GM21723 (cell line): ENCODE measurements at regions not wholly inside any gene's neighbourhood (a gene's known extent, or its start where the extent isn't known, plus 50 kb on each side); places are given as distances from the start of the nearest gene placed in this dataset.
"Not testable (repeated sequence)": the region's sequence is repeated elsewhere in the genome, so short reads cannot be mapped to it uniquely, and the experiment has no call there.

Experiments used
- ATAC-seq: cut with Tn5 transposase; IDR thresholded peaks from one replicate; pipeline ENCODE4 v1.9.1; 2021; ENCODE audit warnings: mild to moderate bottlenecking, moderate library complexity; ENCODE audit not compliant: unreplicated experiment

DNA sequence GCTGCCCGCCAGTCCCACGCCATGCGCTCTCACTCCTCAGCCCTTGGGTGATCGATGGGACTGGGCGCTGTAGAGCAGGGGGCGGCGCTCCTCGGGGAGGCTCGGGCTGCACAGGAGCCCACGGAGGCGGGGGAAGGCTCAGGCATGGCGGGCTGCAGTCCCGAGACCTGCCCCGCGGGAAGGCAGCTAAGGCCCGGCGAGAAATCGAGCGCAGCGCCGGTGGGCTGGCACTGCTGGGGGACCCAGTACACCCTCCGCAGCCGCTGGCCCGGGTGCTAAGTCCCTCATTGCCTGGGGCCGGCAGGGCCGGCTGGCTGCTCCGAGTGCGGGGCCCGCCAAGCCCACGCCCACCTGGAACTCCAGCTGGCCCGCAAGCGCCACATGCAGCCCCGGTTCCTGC, 102.2 kb upstream of the PDE10A start:
- not testable (repeated sequence) for ATAC-seq

DNA sequence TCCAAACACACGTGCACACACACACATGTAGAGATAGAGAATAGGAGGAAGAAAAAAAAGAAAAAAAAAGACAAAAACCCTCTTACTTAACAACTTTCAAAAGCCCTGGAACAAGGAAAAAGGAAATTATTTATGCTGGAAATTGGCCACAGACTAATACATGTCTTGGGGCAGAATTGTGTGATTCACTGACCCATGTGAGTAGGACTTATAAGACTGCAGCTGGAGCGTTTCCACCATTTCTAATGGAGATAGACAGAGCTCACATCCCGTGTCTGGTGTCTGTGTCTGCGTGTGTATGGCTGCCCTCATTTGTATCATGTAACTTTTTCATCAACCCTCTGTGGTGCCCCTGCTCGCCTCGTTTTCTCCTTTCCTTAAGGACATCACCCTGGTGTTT, 99.8 kb upstream of the PDE10A start:
- ATAC-seq = no peak

- no peak for ATAC-seq
Measured at GRCh38 chr6:165762125-165762524, 99.1 kb upstream of the PDE10A start.

DNA sequence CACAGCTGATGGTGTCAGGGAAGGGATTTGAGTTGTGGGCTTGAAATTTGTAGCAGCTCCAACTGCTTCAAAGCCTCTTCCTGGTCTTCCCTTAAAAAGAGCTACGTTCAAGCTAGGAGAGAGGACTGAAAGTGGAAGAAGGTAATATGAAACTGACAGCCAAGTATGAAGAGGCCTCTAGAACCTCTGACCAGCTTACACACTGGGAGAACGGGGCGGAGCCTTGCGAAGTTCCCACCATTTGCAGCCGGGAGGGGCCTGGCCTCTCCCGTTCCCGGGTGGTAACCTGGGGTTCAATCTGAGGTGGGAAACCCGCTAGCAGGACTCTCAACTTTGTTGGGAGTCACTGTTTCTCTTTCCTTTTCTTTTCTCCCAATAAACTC, 97.8 kb upstream of the PDE10A start:
- ATAC-seq = no peak

DNA sequence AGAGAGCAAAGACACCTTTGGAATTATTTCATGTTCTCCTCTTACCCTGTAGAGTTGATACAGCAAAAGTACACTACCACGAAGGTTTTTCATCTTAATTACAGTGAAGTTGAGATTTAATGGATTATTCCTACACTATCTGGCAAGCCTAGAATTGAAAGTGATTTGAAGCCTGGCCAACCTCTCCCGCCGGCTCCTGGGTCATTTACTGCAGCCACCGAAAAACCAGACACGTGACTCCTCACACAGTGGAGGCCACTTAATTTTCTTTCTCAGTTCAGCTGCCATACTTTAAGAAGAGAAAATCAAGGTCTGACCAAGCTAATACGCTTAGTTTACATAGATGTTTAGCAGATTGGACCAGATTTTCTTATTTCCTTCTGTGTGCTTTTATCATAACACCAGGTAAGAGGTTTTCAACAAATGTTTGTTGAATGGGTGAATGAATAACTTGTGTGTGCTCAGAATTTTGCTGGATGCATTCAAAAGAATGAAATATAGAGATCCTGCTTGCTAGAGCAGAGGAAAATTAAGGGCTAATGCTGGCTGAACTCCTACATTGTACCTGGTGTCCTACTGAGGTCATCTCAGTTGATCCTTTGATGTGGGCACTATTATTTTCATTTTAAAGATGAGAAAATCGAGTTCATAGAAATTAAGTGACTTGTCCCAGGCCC, 97.2 kb upstream of the PDE10A start:
- ATAC-seq = no peak

- ATAC-seq = no peak
Measured at GRCh38 chr6:165758441-165758840, 95.4 kb upstream of the PDE10A start.

- ATAC-seq = no peak
Measured at GRCh38 chr6:165755583-165755982, 92.5 kb upstream of the PDE10A start.

DNA sequence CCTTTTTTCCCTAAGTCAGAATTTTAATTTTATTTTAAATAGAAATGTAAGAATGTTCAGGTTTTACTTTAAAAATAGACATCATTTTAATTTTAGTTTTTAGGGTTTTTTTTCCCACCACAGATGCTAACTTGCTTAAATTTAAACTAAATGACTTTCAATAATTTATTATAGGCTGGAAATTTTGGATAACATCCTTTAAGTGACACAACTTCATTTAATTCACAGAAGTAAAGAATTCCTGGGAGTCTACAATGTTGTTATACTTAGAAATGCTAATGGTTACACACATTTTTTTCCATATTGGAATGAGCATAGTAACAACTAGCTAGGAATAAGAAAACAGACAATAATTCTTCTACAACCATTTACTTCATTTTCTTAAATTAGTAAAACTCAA, 90.5 kb upstream of the PDE10A start:
- ATAC-seq = no peak

GRCh38 chr6:165752451-165752850, 89.4 kb upstream of the PDE10A start:
- ATAC-seq = no peak

GRCh38 chr6:165751486-165751885, 88.4 kb upstream of the PDE10A start:
- ATAC-seq = no peak

DNA sequence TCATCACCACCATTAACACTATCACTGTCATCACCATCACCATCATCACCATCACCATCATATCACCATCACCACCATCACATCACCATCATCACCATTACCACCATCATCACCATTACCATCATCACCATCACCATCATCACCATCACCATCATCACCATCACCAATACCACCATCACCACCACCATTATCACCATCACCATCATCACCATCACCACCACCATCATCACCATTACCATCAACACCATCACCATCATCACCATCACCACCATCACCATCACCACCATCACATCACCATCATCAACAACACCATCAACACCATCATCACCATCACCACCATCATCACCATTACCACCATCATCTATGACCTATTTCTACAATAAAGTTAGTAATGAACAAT, 86.1 kb upstream of the PDE10A start:
- ATAC-seq = no peak

DNA sequence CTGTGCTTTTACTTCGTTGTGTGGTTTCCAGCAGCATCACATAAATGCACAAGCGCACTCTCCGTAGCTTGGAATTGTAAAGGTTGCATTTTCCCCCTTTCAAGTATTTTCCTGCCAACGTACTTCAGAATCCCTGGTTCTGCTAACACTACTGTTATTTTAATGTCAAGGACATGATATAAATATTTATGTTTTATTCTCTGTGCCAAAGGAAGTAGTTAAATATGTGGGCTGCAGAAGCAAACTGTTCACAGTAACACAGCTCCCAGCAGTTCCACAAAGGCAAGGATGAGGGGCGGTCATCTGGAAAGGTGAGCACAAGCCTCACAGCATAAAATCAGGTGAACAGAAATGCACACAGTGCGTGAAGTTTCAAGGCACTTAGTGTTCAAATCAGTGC, 85.3 kb upstream of the PDE10A start:
- no peak for ATAC-seq

DNA sequence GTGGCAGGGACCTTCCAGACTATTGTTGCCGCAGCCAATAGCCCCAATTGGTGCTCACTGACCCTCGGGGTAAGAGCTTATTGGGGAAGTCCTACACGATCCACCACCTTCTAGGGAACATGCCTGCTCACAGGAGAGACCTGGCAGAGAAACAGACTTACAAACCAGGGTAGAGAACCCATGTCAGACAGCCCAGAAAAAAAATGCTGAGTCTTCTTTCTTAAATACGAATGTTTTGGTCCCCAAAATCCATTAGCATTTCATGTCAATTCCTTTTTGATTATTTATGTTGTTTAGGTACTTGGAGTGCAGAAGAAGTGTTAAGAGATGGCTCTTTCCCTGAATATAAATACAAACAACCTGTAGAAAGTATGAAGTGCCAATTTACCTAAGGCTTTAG, 84.9 kb upstream of the PDE10A start:
- ATAC-seq = no peak

GRCh38 chr6:165746331-165746730, 83.3 kb upstream of the PDE10A start:
- ATAC-seq = no peak

GRCh38 chr6:165745492-165745891, 82.5 kb upstream of the PDE10A start:
- ATAC-seq = no peak

- no peak for ATAC-seq
Measured at GRCh38 chr6:165744555-165745228, 81.7 kb upstream of the PDE10A start.

GRCh38 chr6:165743366-165743898, 80.4 kb upstream of the PDE10A start:
- ATAC-seq = no peak

- no peak for ATAC-seq
Measured at GRCh38 chr6:165742047-165742446, 79.0 kb upstream of the PDE10A start.

- ATAC-seq = no peak
Measured at GRCh38 chr6:165737396-165737795, 74.4 kb upstream of the PDE10A start.

GRCh38 chr6:165735065-165735464, 72.0 kb upstream of the PDE10A start:
- no peak for ATAC-seq

DNA sequence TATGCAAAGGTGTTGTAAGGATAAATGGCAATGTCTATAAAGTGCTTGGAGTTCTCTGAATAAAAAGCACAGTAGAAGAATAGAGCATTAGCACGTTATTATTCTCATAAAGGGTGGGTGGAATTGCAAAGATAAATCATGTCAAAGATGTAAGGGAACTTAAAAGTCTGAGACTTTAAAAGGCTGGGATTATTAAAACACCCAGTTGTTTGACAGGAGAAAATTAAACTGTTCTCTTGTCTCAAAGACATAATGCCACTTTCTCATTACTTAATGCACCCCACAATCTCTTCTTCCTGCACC, 70.4 kb upstream of the PDE10A start:
- ATAC-seq = no peak

GRCh38 chr6:165732696-165733488, 69.9 kb upstream of the PDE10A start:
- no peak for ATAC-seq
